GM18517 (cell line): ENCODE measurements at regions not wholly inside any gene's neighbourhood (a gene's known extent, or its start where the extent isn't known, plus 50 kb on each side); places are given as distances from the start of the nearest gene placed in this dataset.

Source experiments
- ATAC-seq: cut with Tn5 transposase; IDR thresholded peaks from one replicate; pipeline ENCODE4 v1.9.1; 2021; ENCODE audit warnings: mild to moderate bottlenecking, moderate library complexity; ENCODE audit not compliant: unreplicated experiment

- no peak for ATAC-seq
These were observed 68.4 kb upstream of the PNMA1 start for GRCh38 chr14:73782623-73783022.

DNA sequence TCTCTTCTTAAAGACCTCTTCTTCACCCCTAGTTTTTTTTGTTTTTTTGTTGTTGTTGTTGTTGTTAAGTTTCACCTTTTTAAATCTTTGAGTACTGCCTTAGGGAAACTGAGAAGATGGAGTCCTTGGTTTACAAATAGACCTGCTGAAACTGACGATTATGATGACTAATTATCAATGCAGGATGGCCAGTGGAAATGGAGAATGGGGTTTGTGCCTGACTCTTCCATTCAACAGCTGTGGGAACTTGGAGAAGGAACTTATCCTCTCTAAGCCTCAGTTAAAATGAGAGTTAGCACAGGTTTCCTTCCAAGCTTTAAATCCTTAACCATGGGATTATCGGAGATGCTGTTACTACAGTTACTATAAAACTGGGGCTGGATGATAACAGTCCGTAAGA is 66.7 kb upstream of the PNMA1 start:
- no peak for ATAC-seq

DNA sequence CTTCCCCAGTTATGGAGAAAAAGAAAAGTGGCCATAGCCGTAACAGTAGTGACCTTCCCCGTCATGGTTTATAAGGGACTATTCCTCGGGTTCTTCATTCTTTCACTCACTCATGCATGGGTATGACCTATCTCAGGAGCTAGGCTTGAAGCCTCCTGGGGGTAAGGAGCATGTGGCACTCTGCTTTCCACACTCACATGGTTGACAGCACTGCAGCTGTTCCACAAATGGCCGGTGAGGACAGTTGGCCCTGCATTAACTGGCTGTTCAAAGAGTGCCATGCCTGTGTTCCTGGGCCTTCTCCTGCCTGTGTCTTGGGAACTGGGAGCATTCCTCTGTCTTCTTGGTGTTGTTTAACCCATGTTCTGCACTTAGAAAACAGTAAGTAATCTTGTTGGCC is 66.2 kb upstream of the PNMA1 start:
- no peak for ATAC-seq

- no peak for ATAC-seq
These were observed 64.6 kb upstream of the PNMA1 start for GRCh38 chr14:73778736-73779135.

DNA sequence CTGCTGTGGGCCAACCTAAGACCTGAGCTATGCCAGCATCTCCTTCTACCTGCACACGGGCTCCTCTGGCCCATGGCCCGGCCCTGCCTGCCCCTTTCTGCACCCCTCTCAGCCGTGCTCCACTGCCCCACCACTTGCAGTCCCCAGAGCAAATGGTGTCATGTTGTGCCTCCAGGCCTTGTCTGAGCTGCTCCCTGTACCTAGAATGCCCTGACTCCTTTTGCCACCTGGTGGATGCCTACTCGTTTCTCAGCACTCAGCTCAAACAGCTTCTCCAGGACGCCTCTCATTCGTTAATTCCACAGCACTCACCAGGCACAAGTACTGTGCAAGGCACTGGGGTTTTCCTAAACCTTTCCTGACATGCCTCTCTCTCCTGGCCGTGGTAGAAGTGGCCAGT is 63.2 kb upstream of the PNMA1 start:
- ATAC-seq, result no peak

DNA sequence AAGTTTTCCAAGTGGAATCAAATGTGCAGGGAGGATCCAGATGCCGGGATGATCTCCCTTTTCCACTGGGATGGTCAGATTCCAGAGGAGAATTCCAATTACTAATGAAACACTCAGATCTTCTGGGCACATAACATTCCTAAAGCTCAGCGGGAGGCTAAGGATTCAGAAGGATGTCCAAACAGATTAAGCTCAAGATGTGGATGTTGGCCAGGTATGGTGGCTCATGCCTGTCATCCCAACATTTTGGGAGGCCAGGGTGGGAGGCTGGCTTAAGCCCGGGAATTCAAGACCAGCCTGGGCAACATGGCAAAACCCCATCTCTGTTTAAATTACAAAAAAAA is 62.0 kb upstream of the PNMA1 start:
- no peak for ATAC-seq

- ATAC-seq, result no peak
These were observed 61.4 kb upstream of the PNMA1 start for GRCh38 chr14:73775339-73776193.

DNA sequence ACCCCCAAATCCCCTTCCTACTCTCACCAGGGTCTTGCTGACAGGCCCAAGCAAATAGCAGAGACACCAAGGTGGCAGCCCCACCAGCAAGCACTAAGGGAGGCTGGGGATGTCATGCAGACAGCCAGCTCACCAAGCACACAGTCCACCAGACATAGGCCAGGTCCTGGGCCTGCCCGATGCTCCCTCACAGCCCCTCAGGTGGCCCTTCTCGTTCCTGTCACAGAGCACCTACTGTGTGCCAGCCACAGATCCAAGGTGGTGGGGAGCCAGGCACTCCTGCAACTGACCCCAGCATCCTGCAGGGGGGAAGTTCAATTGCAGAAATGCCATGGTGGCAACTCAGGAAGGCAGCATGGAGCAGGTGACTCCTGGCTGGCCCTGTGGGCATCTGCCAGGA is 60.5 kb upstream of the PNMA1 start:
- no peak for ATAC-seq

- no peak for ATAC-seq
These were observed 60.0 kb upstream of the PNMA1 start for GRCh38 chr14:73774241-73774570.

- no peak for ATAC-seq
These were observed 59.5 kb upstream of the PNMA1 start for GRCh38 chr14:73773441-73774240.

DNA sequence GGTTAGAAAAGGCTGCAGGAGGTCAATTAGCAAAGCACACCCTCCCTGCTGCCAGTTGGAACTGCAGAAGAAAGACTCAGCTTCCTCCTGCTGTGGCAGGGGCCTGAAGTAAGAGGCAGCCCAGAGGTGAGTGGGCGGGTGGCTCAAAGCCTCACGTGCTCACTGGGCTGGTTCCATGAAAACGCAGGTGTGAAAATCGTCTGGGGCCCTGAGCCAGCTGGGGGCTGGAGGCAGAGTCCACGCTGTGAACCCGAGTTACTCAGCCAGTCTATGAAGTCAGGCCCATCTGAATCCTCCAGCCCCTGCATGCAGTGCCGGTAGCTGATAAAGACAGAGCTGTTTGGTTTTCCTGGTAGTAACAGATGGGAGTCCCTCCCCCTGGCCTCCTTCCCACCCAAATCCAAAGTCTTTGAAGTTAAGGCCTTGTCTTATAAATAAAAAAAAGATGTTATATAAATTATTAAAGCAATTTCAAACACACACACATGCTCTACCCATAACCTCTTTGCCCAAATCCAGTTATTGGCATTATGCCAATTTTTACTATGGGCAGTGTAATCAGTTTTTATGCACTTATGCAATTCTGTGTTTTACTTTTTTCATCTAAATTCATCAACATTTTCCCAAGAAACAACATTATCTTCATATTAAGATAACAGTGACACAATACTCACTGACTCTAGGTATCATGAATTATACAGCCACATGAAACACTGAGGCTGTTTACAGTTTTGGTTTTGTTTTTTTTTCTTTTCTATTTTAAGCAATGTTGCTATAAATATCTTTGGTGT is 57.9 kb upstream of the PNMA1 start:
- peak; percentile 58 for ATAC-seq

DNA sequence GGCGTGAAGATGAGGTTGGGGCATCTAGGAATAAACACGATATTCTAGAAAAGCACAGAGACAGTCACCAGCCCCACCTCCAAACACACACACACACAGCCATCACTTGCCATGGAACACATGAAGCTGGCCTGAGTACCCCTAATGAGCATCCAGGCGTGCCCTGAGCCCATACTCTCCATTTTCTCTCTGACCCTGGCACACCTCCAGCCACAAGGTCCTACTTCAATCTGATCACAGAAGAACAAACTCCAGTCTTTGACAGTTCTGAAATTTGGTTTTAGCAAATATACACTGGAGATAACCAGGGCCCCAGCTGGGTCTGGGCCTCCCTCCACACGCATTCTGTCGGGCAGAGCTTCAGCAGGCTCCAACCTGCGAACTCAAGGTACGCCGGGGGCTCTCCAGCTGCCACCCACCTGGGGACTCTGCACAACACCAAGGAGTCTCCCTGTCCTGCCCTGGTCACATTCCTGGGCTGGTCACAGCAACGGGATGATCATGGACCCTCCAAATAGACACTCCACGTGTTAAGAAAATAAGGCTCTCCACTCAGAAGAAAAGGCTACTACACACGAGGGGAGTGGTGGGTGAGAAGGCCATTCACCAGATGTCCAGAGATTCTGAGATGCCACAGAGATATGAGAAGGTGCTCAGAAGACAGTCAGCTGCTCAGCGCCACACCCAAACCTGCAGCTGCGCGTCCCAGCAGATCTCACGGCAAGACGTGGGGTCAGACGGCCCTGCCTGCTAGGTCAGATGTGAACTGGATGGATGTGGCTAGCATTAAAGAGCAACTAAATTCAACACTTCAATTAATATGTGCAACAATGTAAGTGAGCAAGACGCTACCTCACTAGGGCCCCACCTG is 57.0 kb upstream of the PNMA1 start:
- peak; percentile 17 for ATAC-seq

DNA sequence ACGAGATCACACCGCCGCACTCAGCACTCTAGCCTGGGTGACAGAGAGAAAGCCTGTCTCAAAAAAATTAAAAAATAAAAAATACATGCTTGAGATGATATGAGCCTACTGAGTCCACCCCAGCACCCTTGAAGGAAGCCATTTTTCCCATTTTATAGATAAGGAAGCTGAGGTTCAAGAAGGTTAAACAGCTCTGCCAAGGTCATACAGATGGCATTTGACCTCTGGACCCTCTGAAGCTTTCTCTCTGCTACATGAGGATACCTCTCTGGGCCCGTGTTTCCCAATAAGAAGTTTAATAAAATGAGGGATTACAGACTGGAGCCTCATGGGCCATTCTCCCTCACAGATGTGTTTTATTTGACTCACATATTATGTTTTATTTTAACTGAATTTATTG is 53.9 kb upstream of the PNMA1 start:
- no peak for ATAC-seq

- no peak for ATAC-seq
These were observed 50.5 kb upstream of the PNMA1 start for GRCh38 chr14:73764406-73765280.
